PFSK-1 (cell line): ENCODE measurements at regions not wholly inside any gene's neighbourhood (a gene's known extent, or its start where the extent isn't known, plus 50 kb on each side); places are given as distances from the start of the nearest gene placed in this dataset.

Experiments used
- POLR2AphosphoS5 ChIP-seq: IDR thresholded peaks from 2 replicates; pipeline ENCODE4 v1.6.1; 2012; ENCODE audit warnings: low read depth, mild to moderate bottlenecking, control low read depth, low read length, moderate library complexity
- REST ChIP-seq, 2 experiments: IDR thresholded peaks; 2 replicates each; pipeline versions ENCODE4 v1.6.1 to v1.8.0; 2011 to 2012; ENCODE audit warnings: low read depth in 2 of 2, low read length in 2 of 2, control low read depth in 1 of 2, inconsistent platforms in 1 of 2, mild to moderate bottlenecking in 1 of 2, moderate library complexity in 1 of 2; ENCODE audit not compliant: insufficient read depth in 1 of 2
- SIN3A ChIP-seq: IDR thresholded peaks from 2 replicates; pipeline ENCODE4 v1.6.1; 2012; ENCODE audit warnings: mild to moderate bottlenecking, low read length, moderate library complexity, borderline replicate concordance; ENCODE audit not compliant: insufficient read depth

GRCh38 chr14:42814817-42815216 lies 1208.1 kb downstream of the LRFN5 start:
- TF ChIP-seq SIN3A: no peak
- no peak for TF ChIP-seq REST (IDR thresholded peaks at IDR 0.05; ENCODE audit: insufficient read depth in 1 of 2, low read depth in 2 of 2, low read length in 2 of 2)
- no peak for TF ChIP-seq POLR2AphosphoS5
